ENCODE measurements at regions not wholly inside any gene's neighbourhood (a gene's known extent, or its start where the extent isn't known, plus 50 kb on each side); places are given as distances from the start of the nearest gene placed in this dataset.

GRCh38 chr9:103942200-103942599 lies 151.9 kb upstream of the SMC2 start:
- TF ChIP-seq POLR2A (IDR thresholded peaks at IDR 0.05) = no peak
- TF ChIP-seq, protein P1, sequence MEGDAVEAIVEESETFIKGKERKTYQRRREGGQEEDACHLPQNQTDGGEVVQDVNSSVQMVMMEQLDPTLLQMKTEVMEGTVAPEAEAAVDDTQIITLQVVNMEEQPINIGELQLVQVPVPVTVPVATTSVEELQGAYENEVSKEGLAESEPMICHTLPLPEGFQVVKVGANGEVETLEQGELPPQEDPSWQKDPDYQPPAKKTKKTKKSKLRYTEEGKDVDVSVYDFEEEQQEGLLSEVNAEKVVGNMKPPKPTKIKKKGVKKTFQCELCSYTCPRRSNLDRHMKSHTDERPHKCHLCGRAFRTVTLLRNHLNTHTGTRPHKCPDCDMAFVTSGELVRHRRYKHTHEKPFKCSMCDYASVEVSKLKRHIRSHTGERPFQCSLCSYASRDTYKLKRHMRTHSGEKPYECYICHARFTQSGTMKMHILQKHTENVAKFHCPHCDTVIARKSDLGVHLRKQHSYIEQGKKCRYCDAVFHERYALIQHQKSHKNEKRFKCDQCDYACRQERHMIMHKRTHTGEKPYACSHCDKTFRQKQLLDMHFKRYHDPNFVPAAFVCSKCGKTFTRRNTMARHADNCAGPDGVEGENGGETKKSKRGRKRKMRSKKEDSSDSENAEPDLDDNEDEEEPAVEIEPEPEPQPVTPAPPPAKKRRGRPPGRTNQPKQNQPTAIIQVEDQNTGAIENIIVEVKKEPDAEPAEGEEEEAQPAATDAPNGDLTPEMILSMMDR (IDR thresholded peaks at IDR 0.05) = no peak
- no peaks in the 10 kb centered on the region for H3K4me1 ChIP-seq
- WGBS (ENCODE audit: insufficient coverage, low coverage, low lambda C conversion rate, missing lambda C conversion rate) = 64% methylated on average over 2 of the region's 2 CpGs
- H3K9me3 ChIP-seq = no peaks in the 10 kb centered on the region
- H3K4me3 ChIP-seq = no peak overlapping the region
- DNase-seq (no peak), ATAC-seq (no peak)
- no peak overlapping the region for H3K27ac ChIP-seq
- H3K36me3 ChIP-seq = no peaks in the 10 kb centered on the region
- intact Hi-C loops (cut with DNase I) = no loop called here
- H3K27me3 ChIP-seq = no peaks in the 10 kb centered on the region

- intact Hi-C loops (cut with DNase I) = no loop called here
- no peak for ATAC-seq
Observed at GRCh38 chr9:103942651-103943050, 151.5 kb upstream of the SMC2 start.

GRCh38 chr9:103949096-103949495 lies 145.0 kb upstream of the SMC2 start:
- Histone ChIP-seq H3K4me3 (no peak overlapping the region), H3K27ac (no peak overlapping the region), H3K4me1 (no peaks in the 10 kb centered on the region), H3K9me3 (no peaks in the 10 kb centered on the region), H3K27me3 (no peaks in the 10 kb centered on the region), H3K36me3 (no peaks in the 10 kb centered on the region)
- intact Hi-C loops (cut with DNase I) = no loop called here
- DNase-seq (no peak), ATAC-seq (no peak)
- no peak for TF ChIP-seq POLR2A (IDR thresholded peaks at IDR 0.05)
- TF ChIP-seq, protein P1 (IDR thresholded peaks at IDR 0.05) = no peak

More at GRCh38 chr9:103942651-103943050, 151.5 kb upstream of the SMC2 start:
- no peak for DNase-seq
- H3K4me1 ChIP-seq = no peaks in the 10 kb centered on the region
- no peaks in the 10 kb centered on the region for H3K36me3 ChIP-seq
- no peak for TF ChIP-seq POLR2A (IDR thresholded peaks at IDR 0.05)
- TF ChIP-seq, protein P1 (IDR thresholded peaks at IDR 0.05) = no peak
- WGBS (ENCODE audit: insufficient coverage, low coverage, low lambda C conversion rate, missing lambda C conversion rate) = 32% methylated on average over 1 of the region's 1 CpG
- no peak overlapping the region for H3K27ac ChIP-seq
- H3K9me3 ChIP-seq = no peaks in the 10 kb centered on the region
- no peaks in the 10 kb centered on the region for H3K27me3 ChIP-seq
- no peak overlapping the region for H3K4me3 ChIP-seq

GRCh38 chr9:103977163-103977562 lies 116.9 kb upstream of the SMC2 start:
- no peak for ATAC-seq
- Histone ChIP-seq H3K9me3 (no peaks in the 10 kb centered on the region), H3K27ac (no peak overlapping the region), H3K4me3 (no peak overlapping the region), H3K4me1 (no peaks in the 10 kb centered on the region), H3K27me3 (no peaks in the 10 kb centered on the region), H3K36me3 (peaks cover 0 to 2% (median 0%) of the 10 kb centered on the region in 4 donors)
- 42% methylated on average over 3 of the region's 3 CpGs for WGBS (ENCODE audit: insufficient coverage, low coverage, low lambda C conversion rate, missing lambda C conversion rate)
- intact Hi-C loops (cut with DNase I) = no loop called here
- no peak for TF ChIP-seq POLR2A (IDR thresholded peaks at IDR 0.05)
- TF ChIP-seq, protein P1 (IDR thresholded peaks at IDR 0.05) = no peak
- no peak for DNase-seq

- no peak overlapping the region for H3K27ac ChIP-seq
Observed at GRCh38 chr9:103978396-103978795, 115.7 kb upstream of the SMC2 start.

More at GRCh38 chr9:103978396-103978795, 115.7 kb upstream of the SMC2 start:
- Histone ChIP-seq H3K27me3 (no peaks in the 10 kb centered on the region), H3K36me3 (peaks cover 0 to 2% (median 0%) of the 10 kb centered on the region in 4 donors), H3K4me3 (no peak overlapping the region), H3K9me3 (no peaks in the 10 kb centered on the region), H3K4me1 (no peaks in the 10 kb centered on the region)
- intact Hi-C loops (cut with DNase I) = no loop called here
- peak in 1 of 4 donors; percentile 25 for ATAC-seq
- no peak for DNase-seq
- TF ChIP-seq, protein P1 (IDR thresholded peaks at IDR 0.05) = no peak
- no peak for TF ChIP-seq POLR2A (IDR thresholded peaks at IDR 0.05)

Data from right lobe of liver (tissue), 6 donors.